ENCODE measurements at regions not wholly inside any gene's neighbourhood (a gene's known extent, or its start where the extent isn't known, plus 50 kb on each side); places are given as distances from the start of the nearest gene placed in this dataset.

GRCh38 chr12:33265033-33265731, 174.4 kb downstream of the SYT10 start:
- no peak for TF ChIP-seq CTCF (IDR thresholded peaks at IDR 0.05; ENCODE audit: low read depth, low read length, missing control alignments)
- no peak overlapping the region for H3K4me3 ChIP-seq (ENCODE audit: low read depth, low read length)
- no peak for DNase-seq (ENCODE audit: low read depth)
- in situ Hi-C loops (cut with HindIII; ENCODE audit: low sequenced_read_pairs), result no loop called here

DNA sequence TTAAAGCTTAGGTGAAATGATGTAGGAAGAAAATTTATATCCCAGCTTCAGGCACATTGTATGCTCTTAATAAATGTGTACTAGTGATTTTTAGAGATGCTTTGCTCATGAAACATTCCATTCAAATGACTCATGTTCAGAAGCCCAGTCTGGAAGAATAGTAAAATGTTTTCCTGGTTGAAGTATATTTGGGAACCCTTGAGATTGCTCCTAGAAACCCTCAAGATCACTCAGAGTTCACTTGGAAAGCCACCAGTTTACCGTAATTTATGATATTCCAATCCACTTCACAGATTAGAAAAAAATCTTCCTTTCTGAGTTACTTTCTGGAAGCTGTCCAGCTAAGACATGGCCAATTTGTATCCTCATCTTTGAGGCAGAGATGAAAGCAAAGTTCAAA, 186.4 kb downstream of the SYT10 start:
- H3K4me3 ChIP-seq (ENCODE audit: low read depth, low read length), result no peak overlapping the region
- no peak for TF ChIP-seq CTCF (IDR thresholded peaks at IDR 0.05; ENCODE audit: low read depth, low read length, missing control alignments)
- DNase-seq (ENCODE audit: low read depth), result no peak
- in situ Hi-C loops (cut with HindIII; ENCODE audit: low sequenced_read_pairs), result no loop called here

DNA sequence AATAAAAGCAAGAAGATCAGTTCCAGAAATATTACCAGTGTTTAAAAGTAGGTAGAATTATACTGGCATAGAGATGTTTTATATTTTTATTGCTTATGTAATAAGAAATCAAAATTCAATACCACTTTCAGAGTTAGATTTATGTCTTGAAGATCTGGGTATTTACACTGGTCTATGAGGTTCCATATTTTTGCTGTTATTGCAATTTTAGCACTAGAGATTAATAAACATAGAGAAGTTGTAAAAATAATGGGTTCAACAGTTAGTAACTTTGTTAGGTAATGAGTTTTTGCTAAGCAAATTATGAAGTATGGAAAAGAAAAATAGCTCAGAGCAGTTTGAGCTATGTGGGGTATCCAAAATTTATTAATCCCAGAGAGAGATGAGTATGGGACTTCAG, 188.1 kb downstream of the SYT10 start:
- DNase-seq (ENCODE audit: low read depth), result no peak
- in situ Hi-C loops (cut with HindIII; ENCODE audit: low sequenced_read_pairs), result no loop called here
- no peak overlapping the region for H3K4me3 ChIP-seq (ENCODE audit: low read depth, low read length)
- no peak for TF ChIP-seq CTCF (IDR thresholded peaks at IDR 0.05; ENCODE audit: low read depth, low read length, missing control alignments)

GRCh38 chr12:33248364-33248763, 191.3 kb downstream of the SYT10 start:
- DNase-seq (ENCODE audit: low read depth), result no peak
- H3K4me3 ChIP-seq (ENCODE audit: low read depth, low read length), result no peak overlapping the region
- in situ Hi-C loops (cut with HindIII; ENCODE audit: low sequenced_read_pairs), result no loop called here
- no peak for TF ChIP-seq CTCF (IDR thresholded peaks at IDR 0.05; ENCODE audit: low read depth, low read length, missing control alignments)

- no peak overlapping the region for H3K4me3 ChIP-seq (ENCODE audit: low read depth, low read length)
- DNase-seq (ENCODE audit: low read depth), result no peak
- in situ Hi-C loops (cut with HindIII; ENCODE audit: low sequenced_read_pairs), result no loop called here
- TF ChIP-seq CTCF (IDR thresholded peaks at IDR 0.05; ENCODE audit: low read depth, low read length, missing control alignments), result no peak
Observed at GRCh38 chr12:33247625-33248024, 192.0 kb downstream of the SYT10 start.

DNA sequence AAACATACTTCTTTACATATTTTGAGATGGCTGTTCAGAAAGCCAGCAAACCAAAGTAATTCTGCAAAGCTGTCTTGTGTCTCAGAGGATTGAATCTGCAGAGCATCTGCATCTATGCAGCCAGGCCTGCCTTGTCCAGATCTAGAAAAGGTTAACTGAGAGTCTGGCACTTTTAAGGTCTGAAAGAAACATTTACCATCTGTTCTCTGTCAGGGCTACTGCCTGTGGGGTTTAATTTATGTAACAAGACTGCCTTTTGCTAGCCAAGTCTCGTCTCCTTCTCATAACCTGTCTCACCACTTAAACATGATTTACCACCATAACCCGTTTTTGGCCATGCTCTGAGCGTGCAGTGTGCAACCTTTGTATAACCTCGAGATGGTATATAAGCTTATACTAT, 194.2 kb downstream of the SYT10 start:
- no peak overlapping the region for H3K4me3 ChIP-seq (ENCODE audit: low read depth, low read length)
- DNase-seq (ENCODE audit: low read depth), result no peak
- no peak for TF ChIP-seq CTCF (IDR thresholded peaks at IDR 0.05; ENCODE audit: low read depth, low read length, missing control alignments)
- in situ Hi-C loops (cut with HindIII; ENCODE audit: low sequenced_read_pairs), result no loop called here
